WTC11 (cell line): ENCODE measurements at regions not wholly inside any gene's neighbourhood (a gene's known extent, or its start where the extent isn't known, plus 50 kb on each side); places are given as distances from the start of the nearest gene placed in this dataset.

Experiments used
- TEAD4 ChIP-seq: sonication (generic); formaldehyde crosslinking; IDR thresholded peaks from 2 replicates; pipeline ENCODE4 v1.8.0; 2022; ENCODE audit warnings: mild to moderate bottlenecking, missing genetic modification reagents
- TP53 ChIP-seq: sonication (generic); formaldehyde crosslinking; IDR thresholded peaks from 2 replicates; pipeline ENCODE4 v1.8.1; 2023; ENCODE audit warnings: mild to moderate bottlenecking, missing genetic modification reagents
- ZNF121 ChIP-seq: sonication (generic); formaldehyde crosslinking; IDR thresholded peaks from 2 replicates; pipeline ENCODE4 v1.8.0; 2023; ENCODE audit warnings: missing genetic modification reagents
- TF ChIP-seq, protein P1 (sequence below): fragments of 200-600 bp; IDR thresholded peaks from 2 replicates; pipeline ENCODE4 v1.8.0; 2022; ENCODE audit warnings: antibody characterized with exemption
- TF ChIP-seq, protein P2 (sequence below): sonication (generic); formaldehyde crosslinking; IDR thresholded peaks from 2 replicates; pipeline ENCODE4 v1.8.0; 2022; ENCODE audit warnings: mild to moderate bottlenecking, missing genetic modification reagents
- TF ChIP-seq, protein P3 (sequence below): sonication (generic); formaldehyde crosslinking; conservative IDR thresholded peaks from 2 replicates; pipeline ENCODE4 v1.8.1; 2022; ENCODE audit warnings: mild to moderate bottlenecking, missing genetic modification reagents

DNA sequence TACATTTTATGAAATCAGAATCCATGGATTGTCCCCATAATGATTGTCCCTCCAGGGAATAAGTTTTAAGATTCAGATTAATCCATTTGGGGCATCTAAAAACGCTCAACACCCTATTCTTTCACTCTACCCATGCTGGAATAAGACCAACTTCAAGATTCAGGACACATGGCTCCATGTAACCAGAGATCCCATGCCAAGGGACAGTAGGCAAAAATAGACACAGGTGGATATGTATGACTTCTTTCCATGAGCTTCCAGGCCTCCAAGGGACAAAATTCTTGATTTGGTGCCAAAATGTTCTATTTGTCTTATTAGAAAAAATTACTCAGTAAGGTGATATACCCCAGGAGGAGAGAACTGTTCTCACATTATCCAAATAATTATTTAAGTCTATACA is 178.8 kb downstream of the NRIP1 start:
- TF ChIP-seq ZNF121 (CRISPR knock-in tag), result no peak
- TF ChIP-seq TEAD4 (CRISPR knock-in tag), result no peak
- TF ChIP-seq TP53, result no peak
- TF ChIP-seq, protein P1, sequence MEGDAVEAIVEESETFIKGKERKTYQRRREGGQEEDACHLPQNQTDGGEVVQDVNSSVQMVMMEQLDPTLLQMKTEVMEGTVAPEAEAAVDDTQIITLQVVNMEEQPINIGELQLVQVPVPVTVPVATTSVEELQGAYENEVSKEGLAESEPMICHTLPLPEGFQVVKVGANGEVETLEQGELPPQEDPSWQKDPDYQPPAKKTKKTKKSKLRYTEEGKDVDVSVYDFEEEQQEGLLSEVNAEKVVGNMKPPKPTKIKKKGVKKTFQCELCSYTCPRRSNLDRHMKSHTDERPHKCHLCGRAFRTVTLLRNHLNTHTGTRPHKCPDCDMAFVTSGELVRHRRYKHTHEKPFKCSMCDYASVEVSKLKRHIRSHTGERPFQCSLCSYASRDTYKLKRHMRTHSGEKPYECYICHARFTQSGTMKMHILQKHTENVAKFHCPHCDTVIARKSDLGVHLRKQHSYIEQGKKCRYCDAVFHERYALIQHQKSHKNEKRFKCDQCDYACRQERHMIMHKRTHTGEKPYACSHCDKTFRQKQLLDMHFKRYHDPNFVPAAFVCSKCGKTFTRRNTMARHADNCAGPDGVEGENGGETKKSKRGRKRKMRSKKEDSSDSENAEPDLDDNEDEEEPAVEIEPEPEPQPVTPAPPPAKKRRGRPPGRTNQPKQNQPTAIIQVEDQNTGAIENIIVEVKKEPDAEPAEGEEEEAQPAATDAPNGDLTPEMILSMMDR, result no peak
- TF ChIP-seq, protein P2, sequence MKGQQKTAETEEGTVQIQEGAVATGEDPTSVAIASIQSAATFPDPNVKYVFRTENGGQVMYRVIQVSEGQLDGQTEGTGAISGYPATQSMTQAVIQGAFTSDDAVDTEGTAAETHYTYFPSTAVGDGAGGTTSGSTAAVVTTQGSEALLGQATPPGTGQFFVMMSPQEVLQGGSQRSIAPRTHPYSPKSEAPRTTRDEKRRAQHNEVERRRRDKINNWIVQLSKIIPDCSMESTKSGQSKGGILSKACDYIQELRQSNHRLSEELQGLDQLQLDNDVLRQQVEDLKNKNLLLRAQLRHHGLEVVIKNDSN (CRISPR knock-in tag), result no peak
- TF ChIP-seq, protein P3, sequence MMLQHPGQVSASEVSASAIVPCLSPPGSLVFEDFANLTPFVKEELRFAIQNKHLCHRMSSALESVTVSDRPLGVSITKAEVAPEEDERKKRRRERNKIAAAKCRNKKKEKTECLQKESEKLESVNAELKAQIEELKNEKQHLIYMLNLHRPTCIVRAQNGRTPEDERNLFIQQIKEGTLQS (CRISPR knock-in tag), result no peak
